Upper lobe of left lung (tissue), 6 donors: ENCODE measurements at regions not wholly inside any gene's neighbourhood (a gene's known extent, or its start where the extent isn't known, plus 50 kb on each side); places are given as distances from the start of the nearest gene placed in this dataset.

ENCODE experiments used
- ATAC-seq, 2 donors: fragments of 200-7000 bp; cut with Tn5 transposase; one replicate each; pipeline ENCODE4 v1.9.1; 2022; ENCODE audit warnings: mild to moderate bottlenecking in 2 of 2, moderate library complexity in 2 of 2; ENCODE audit not compliant: low FRiP score in 2 of 2
- DNase-seq, 2 donors: peaks; one replicate each; pipeline ENCODE4 v3.0.0-alpha.2; 2019 to 2020
- H3K27ac ChIP-seq, 4 donors: fragments of 200-600 bp; sonication (generic); one replicate each; pipeline ENCODE4 v1.5.1; 2016 to 2019
- H3K27me3 ChIP-seq, 4 donors: fragments of 200-600 bp; sonication (generic); one replicate each; pipeline ENCODE4 v1.5.1; 2017 to 2019
- H3K36me3 ChIP-seq, 4 donors: fragments of 200-600 bp; sonication (generic); one replicate each; pipeline ENCODE4 v1.5.1; 2016 to 2019
- H3K4me1 ChIP-seq, 4 donors: fragments of 200-600 bp; sonication (generic); one replicate each; pipeline ENCODE4 v1.5.1; 2018 to 2019
- H3K4me3 ChIP-seq, 4 donors: fragments of 200-600 bp; sonication (generic); one replicate each; pipeline ENCODE4 v1.5.1; 2017 to 2019; ENCODE audit warnings: mild to moderate bottlenecking in 2 of 4, moderate library complexity in 1 of 4
- H3K9me3 ChIP-seq, 4 donors: fragments of 200-600 bp; sonication (generic); one replicate each; pipeline ENCODE4 v1.5.1; 2018 to 2019
- EP300 ChIP-seq, 4 donors: sonication (generic); formaldehyde crosslinking; IDR thresholded peaks; one replicate each; pipeline ENCODE4 v1.5.1; 2017; ENCODE audit warnings: antibody characterized with exemption in 4 of 4, control low read depth in 2 of 4
- POLR2A ChIP-seq, 4 donors: fragments of 450-650 bp; IDR thresholded peaks; one replicate each; pipeline ENCODE4 v1.5.1; 2016 to 2017; ENCODE audit warnings: antibody characterized with exemption in 4 of 4, mild to moderate bottlenecking in 2 of 4
- POLR2AphosphoS5 ChIP-seq, 2 donors: sonication (generic); formaldehyde crosslinking; IDR thresholded peaks; one replicate each; pipeline ENCODE4 v1.5.1; 2017; ENCODE audit warnings: antibody characterized with exemption in 2 of 2
- WGBS, 2 donors: methylation state at CpG; one replicate each; pipeline ENCODE4 v1.1.5; 2017 to 2018; 5-methylcytosine and 5-hydroxymethylcytosine counted together
- TF ChIP-seq, protein P1 (sequence below), 6 experiments: fragments of 450-650 bp in 4 of 6; fragments of 200-600 bp in 2 of 6; sonication (generic) in 2 of 6; IDR thresholded peaks; one replicate each; pipeline ENCODE4 v1.5.1; 2016 to 2019; ENCODE audit warnings: antibody characterized with exemption in 6 of 6
- donor health status: DM: no; HTN: no; CAD: no; lungs with moderate emphysema.
- donor health status: DM: no; HTN: yes; CAD: no; lungs with severe emphysema.

GRCh38 chr1:114258633-114259032 lies 105.0 kb upstream of the SYT6 start:
- Histone ChIP-seq H3K4me3 (no peak overlapping the region), H3K36me3 (no peaks in the 10 kb centered on the region), H3K4me1 (no peaks in the 10 kb centered on the region), H3K9me3 (peaks cover 0 to 13% (median 0%) of the 10 kb centered on the region in 4 donors), H3K27ac (no peak overlapping the region), H3K27me3 (no peaks in the 10 kb centered on the region)
- ATAC-seq (no peak), DNase-seq (no peak)
- no peak for TF ChIP-seq POLR2AphosphoS5 (IDR thresholded peaks at IDR 0.05)
- no peak for TF ChIP-seq POLR2A (IDR thresholded peaks at IDR 0.05)
- 67 to 85% methylated on average over 4 of the region's 4 CpGs for WGBS, 2 donors

- WGBS, 2 donors: 90 to 94% methylated on average over 3 of the region's 3 CpGs
- Histone ChIP-seq H3K27ac (no peak overlapping the region), H3K4me1 (no peaks in the 10 kb centered on the region), H3K4me3 (no peak overlapping the region), H3K27me3 (no peaks in the 10 kb centered on the region), H3K36me3 (no peaks in the 10 kb centered on the region), H3K9me3 (peaks cover 0 to 13% (median 0%) of the 10 kb centered on the region in 4 donors)
- no peak for DNase-seq
- ATAC-seq: no peak
- TF ChIP-seq, protein P1, sequence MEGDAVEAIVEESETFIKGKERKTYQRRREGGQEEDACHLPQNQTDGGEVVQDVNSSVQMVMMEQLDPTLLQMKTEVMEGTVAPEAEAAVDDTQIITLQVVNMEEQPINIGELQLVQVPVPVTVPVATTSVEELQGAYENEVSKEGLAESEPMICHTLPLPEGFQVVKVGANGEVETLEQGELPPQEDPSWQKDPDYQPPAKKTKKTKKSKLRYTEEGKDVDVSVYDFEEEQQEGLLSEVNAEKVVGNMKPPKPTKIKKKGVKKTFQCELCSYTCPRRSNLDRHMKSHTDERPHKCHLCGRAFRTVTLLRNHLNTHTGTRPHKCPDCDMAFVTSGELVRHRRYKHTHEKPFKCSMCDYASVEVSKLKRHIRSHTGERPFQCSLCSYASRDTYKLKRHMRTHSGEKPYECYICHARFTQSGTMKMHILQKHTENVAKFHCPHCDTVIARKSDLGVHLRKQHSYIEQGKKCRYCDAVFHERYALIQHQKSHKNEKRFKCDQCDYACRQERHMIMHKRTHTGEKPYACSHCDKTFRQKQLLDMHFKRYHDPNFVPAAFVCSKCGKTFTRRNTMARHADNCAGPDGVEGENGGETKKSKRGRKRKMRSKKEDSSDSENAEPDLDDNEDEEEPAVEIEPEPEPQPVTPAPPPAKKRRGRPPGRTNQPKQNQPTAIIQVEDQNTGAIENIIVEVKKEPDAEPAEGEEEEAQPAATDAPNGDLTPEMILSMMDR (IDR thresholded peaks at IDR 0.05): no peak
- TF ChIP-seq POLR2A (IDR thresholded peaks at IDR 0.05) (no peak), POLR2AphosphoS5 (IDR thresholded peaks at IDR 0.05) (no peak), EP300 (IDR thresholded peaks at IDR 0.05) (no peak)
Measured at GRCh38 chr1:114258074-114258473, 104.4 kb upstream of the SYT6 start.

GRCh38 chr1:114257554-114257953 lies 103.9 kb upstream of the SYT6 start:
- no peak for TF ChIP-seq POLR2AphosphoS5 (IDR thresholded peaks at IDR 0.05)
- TF ChIP-seq EP300 (IDR thresholded peaks at IDR 0.05): no peak
- TF ChIP-seq, protein P1 (IDR thresholded peaks at IDR 0.05): no peak
- no peak for TF ChIP-seq POLR2A (IDR thresholded peaks at IDR 0.05)
- H3K27me3 ChIP-seq: no peaks in the 10 kb centered on the region
- H3K4me3 ChIP-seq: no peak overlapping the region
- H3K36me3 ChIP-seq: no peaks in the 10 kb centered on the region
- ATAC-seq: peak in 1 of 2 donors; percentile 61
- no peaks in the 10 kb centered on the region for H3K4me1 ChIP-seq
- H3K9me3 ChIP-seq: peaks cover 0 to 13% (median 0%) of the 10 kb centered on the region in 4 donors
- DNase-seq: no peak
- WGBS, 2 donors: 80 to 86% methylated on average over 1 of the region's 1 CpG
- H3K27ac ChIP-seq: no peak overlapping the region

DNA sequence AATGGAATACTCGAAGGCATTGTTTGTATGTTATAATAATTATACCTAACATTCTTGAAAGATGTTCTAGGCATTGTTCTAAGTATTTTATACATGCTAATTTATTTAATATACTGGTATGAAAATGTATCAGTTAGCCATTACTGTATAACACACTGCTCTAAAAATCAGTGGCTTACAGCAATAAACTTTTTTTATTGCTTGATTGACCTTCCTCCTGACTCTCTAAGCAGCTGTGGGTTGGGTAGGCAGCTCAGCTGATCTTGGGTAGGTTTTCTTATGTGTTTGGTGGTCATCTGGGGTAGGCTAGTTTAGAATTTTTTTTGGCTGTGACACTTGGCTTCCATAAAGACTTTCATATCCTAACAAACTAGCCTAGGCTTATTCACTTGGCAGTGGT lies 100.2 kb upstream of the SYT6 start:
- no peak for ATAC-seq
- Histone ChIP-seq H3K9me3 (peaks cover 0 to 13% (median 0%) of the 10 kb centered on the region in 4 donors), H3K4me3 (no peak overlapping the region), H3K36me3 (no peaks in the 10 kb centered on the region), H3K27me3 (no peaks in the 10 kb centered on the region), H3K27ac (no peak overlapping the region), H3K4me1 (no peaks in the 10 kb centered on the region)
- no peak for DNase-seq
- WGBS, 2 donors: 88 to 97% methylated on average over 1 of the region's 1 CpG
- TF ChIP-seq POLR2A (IDR thresholded peaks at IDR 0.05) (no peak), EP300 (IDR thresholded peaks at IDR 0.05) (no peak), POLR2AphosphoS5 (IDR thresholded peaks at IDR 0.05) (no peak)
- TF ChIP-seq, protein P1 (IDR thresholded peaks at IDR 0.05): no peak

- no peak overlapping the region for H3K27ac ChIP-seq
- WGBS, 2 donors: 86 to 95% methylated on average over 4 of the region's 4 CpGs
- peaks cover 0 to 13% (median 0%) of the 10 kb centered on the region in 4 donors for H3K9me3 ChIP-seq
- H3K4me3 ChIP-seq: no peak overlapping the region
- ATAC-seq (no peak), DNase-seq (no peak)
- TF ChIP-seq POLR2A (IDR thresholded peaks at IDR 0.05) (no peak), POLR2AphosphoS5 (IDR thresholded peaks at IDR 0.05) (no peak), EP300 (IDR thresholded peaks at IDR 0.05) (no peak)
- TF ChIP-seq, protein P1 (IDR thresholded peaks at IDR 0.05): no peak
- no peaks in the 10 kb centered on the region for H3K4me1 ChIP-seq
- H3K36me3 ChIP-seq: no peaks in the 10 kb centered on the region
- no peaks in the 10 kb centered on the region for H3K27me3 ChIP-seq
Measured at GRCh38 chr1:114251573-114251939, 97.9 kb upstream of the SYT6 start.
